ENCODE measurements at regions not wholly inside any gene's neighbourhood (a gene's known extent, or its start where the extent isn't known, plus 50 kb on each side); places are given as distances from the start of the nearest gene placed in this dataset.

GRCh38 chr10:71123023-71123422 is 89.3 kb upstream of the UNC5B start:
- peaks cover under 1 to 2% (median 2%) of the 10 kb centered on the region in 3 donors for H3K9me3 ChIP-seq (ENCODE audit: control extremely low read depth in 1 of 3, control insufficient read depth in 2 of 3, insufficient read depth in 1 of 3, low read length in 2 of 3)
- TF ChIP-seq CTCF (IDR thresholded peaks at IDR 0.05) (no peak), EZH2 (IDR thresholded peaks at IDR 0.05; ENCODE audit: borderline replicate concordance, insufficient read depth, low read depth, low read length, poor library complexity, severe bottlenecking) (no peak)
- no peak overlapping the region for H3K27ac ChIP-seq (ENCODE audit: low read length in 2 of 2)
- H3K4me3 ChIP-seq (ENCODE audit: control extremely low read depth in 1 of 5, extremely low read depth in 1 of 5, insufficient read depth in 1 of 5, low read depth in 2 of 5, low read length in 4 of 5): no peak overlapping the region
- intact Hi-C loops (cut with micrococcal nuclease): no loop called here
- H3K27me3 ChIP-seq (replicated peaks in 1 of 4; ENCODE audit: control extremely low read depth in 1 of 4, control insufficient read depth in 3 of 4, insufficient read depth in 4 of 4, low read length in 3 of 4): peaks cover 0 to 5% (median 0%) of the 10 kb centered on the region in 4 experiments
- Mint-ChIP-seq H3K27ac (no peak overlapping the region), H3K27me3 (peaks cover 34% of the 10 kb centered on the region), H3K4me1 (no peaks in the 10 kb centered on the region), H3K9me3 (ENCODE audit: insufficient read depth) (peaks cover 14% of the 10 kb centered on the region), H3K4me3 (no peak overlapping the region)
- ATAC-seq (ENCODE audit: low read depth) (no peak), DNase-seq (no peak)
- ChIA-PET CTCF (no interaction called here), POLR2A (no interaction called here)
- H3K9ac ChIP-seq (ENCODE audit: low read length): no peak overlapping the region
- H3K4me2 ChIP-seq (replicated peaks; ENCODE audit: low read depth, low read length, poor library complexity, severe bottlenecking): no peak overlapping the region
- H2AFZ ChIP-seq (ENCODE audit: insufficient read depth, low read depth, low read length, poor library complexity, severe bottlenecking): no peak overlapping the region
- no peaks in the 10 kb centered on the region for H3K79me2 ChIP-seq (ENCODE audit: control insufficient read depth, insufficient read depth, low read length)
- H4K20me1 ChIP-seq (ENCODE audit: control insufficient read depth, insufficient read depth, low read length, poor library complexity, severe bottlenecking): no peaks in the 10 kb centered on the region
- H3K4me1 ChIP-seq (ENCODE audit: control insufficient read depth in 2 of 2, insufficient read depth in 2 of 2, low read length in 2 of 2): no peaks in the 10 kb centered on the region
- H3K36me3 ChIP-seq (replicated peaks in 1 of 2; ENCODE audit: control extremely low read depth in 1 of 2, control insufficient read depth in 1 of 2, extremely low read depth in 1 of 2, insufficient read depth in 2 of 2, low read length in 1 of 2): no peaks in the 10 kb centered on the region

- Mint-ChIP-seq H3K27me3 (peaks cover 47% of the 10 kb centered on the region), H3K27ac (no peak overlapping the region), H3K4me1 (no peaks in the 10 kb centered on the region), H3K9me3 (ENCODE audit: insufficient read depth) (peaks cover 6% of the 10 kb centered on the region), H3K4me3 (no peak overlapping the region)
- H2AFZ ChIP-seq (ENCODE audit: insufficient read depth, low read depth, low read length, poor library complexity, severe bottlenecking): no peak overlapping the region
- H3K36me3 ChIP-seq (replicated peaks in 1 of 2; ENCODE audit: control extremely low read depth in 1 of 2, control insufficient read depth in 1 of 2, extremely low read depth in 1 of 2, insufficient read depth in 2 of 2, low read length in 1 of 2): no peaks in the 10 kb centered on the region
- no peak overlapping the region for H3K4me2 ChIP-seq (replicated peaks; ENCODE audit: low read depth, low read length, poor library complexity, severe bottlenecking)
- POLR2A ChIA-PET: no interaction called here
- H3K4me3 ChIP-seq (ENCODE audit: control extremely low read depth in 1 of 5, extremely low read depth in 1 of 5, insufficient read depth in 1 of 5, low read depth in 2 of 5, low read length in 4 of 5): no peak overlapping the region
- TF ChIP-seq EZH2 (IDR thresholded peaks at IDR 0.05; ENCODE audit: borderline replicate concordance, insufficient read depth, low read depth, low read length, poor library complexity, severe bottlenecking) (no peak), CTCF (IDR thresholded peaks at IDR 0.05) (no peak)
- no peak overlapping the region for H3K9ac ChIP-seq (ENCODE audit: low read length)
- 93% methylated on average over 11 of the region's 13 CpGs for WGBS (ENCODE audit: insufficient coverage)
- H3K79me2 ChIP-seq (ENCODE audit: control insufficient read depth, insufficient read depth, low read length): no peaks in the 10 kb centered on the region
- intact Hi-C loops (cut with micrococcal nuclease): no loop called here
- no peak for ATAC-seq (ENCODE audit: low read depth)
- no peaks in the 10 kb centered on the region for H3K4me1 ChIP-seq (ENCODE audit: control insufficient read depth in 2 of 2, insufficient read depth in 2 of 2, low read length in 2 of 2)
- DNase-seq: no peak
- CTCF ChIA-PET: no interaction called here
- no peak overlapping the region for H3K27ac ChIP-seq (ENCODE audit: low read length in 2 of 2)
- H3K27me3 ChIP-seq (replicated peaks in 1 of 4; ENCODE audit: control extremely low read depth in 1 of 4, control insufficient read depth in 3 of 4, insufficient read depth in 4 of 4, low read length in 3 of 4): peaks cover 0 to 5% (median 0%) of the 10 kb centered on the region in 4 experiments
- peaks cover 0 to 2% (median 0%) of the 10 kb centered on the region in 3 donors for H3K9me3 ChIP-seq (ENCODE audit: control extremely low read depth in 1 of 3, control insufficient read depth in 2 of 3, insufficient read depth in 1 of 3, low read length in 2 of 3)
- no peaks in the 10 kb centered on the region for H4K20me1 ChIP-seq (ENCODE audit: control insufficient read depth, insufficient read depth, low read length, poor library complexity, severe bottlenecking)
Measured at GRCh38 chr10:71124921-71125748, 87.2 kb upstream of the UNC5B start.
